ENCODE measurements at regions not wholly inside any gene's neighbourhood (a gene's known extent, or its start where the extent isn't known, plus 50 kb on each side); places are given as distances from the start of the nearest gene placed in this dataset.

GRCh38 chr5:117792476-117792875 is 1195.9 kb downstream of the DTWD2 start:
- TF ChIP-seq, protein P1, sequence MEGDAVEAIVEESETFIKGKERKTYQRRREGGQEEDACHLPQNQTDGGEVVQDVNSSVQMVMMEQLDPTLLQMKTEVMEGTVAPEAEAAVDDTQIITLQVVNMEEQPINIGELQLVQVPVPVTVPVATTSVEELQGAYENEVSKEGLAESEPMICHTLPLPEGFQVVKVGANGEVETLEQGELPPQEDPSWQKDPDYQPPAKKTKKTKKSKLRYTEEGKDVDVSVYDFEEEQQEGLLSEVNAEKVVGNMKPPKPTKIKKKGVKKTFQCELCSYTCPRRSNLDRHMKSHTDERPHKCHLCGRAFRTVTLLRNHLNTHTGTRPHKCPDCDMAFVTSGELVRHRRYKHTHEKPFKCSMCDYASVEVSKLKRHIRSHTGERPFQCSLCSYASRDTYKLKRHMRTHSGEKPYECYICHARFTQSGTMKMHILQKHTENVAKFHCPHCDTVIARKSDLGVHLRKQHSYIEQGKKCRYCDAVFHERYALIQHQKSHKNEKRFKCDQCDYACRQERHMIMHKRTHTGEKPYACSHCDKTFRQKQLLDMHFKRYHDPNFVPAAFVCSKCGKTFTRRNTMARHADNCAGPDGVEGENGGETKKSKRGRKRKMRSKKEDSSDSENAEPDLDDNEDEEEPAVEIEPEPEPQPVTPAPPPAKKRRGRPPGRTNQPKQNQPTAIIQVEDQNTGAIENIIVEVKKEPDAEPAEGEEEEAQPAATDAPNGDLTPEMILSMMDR (IDR thresholded peaks at IDR 0.05): no peak
- TF ChIP-seq POLR2A (IDR thresholded peaks at IDR 0.05): no peak

Measured in thyroid gland (tissue), 4 donors.